ENCODE measurements at regions not wholly inside any gene's neighbourhood (a gene's known extent, or its start where the extent isn't known, plus 50 kb on each side); places are given as distances from the start of the nearest gene placed in this dataset.

GRCh38 chr1:245055752-245056151 is 99.0 kb upstream of the KIF26B start:
- Mint-ChIP-seq H3K9me3 (peaks cover 4% of the 10 kb centered on the region), H3K4me3 (no peak overlapping the region), H3K4me1 (peaks cover 20% of the 10 kb centered on the region), H3K36me3 (peaks cover 13% of the 10 kb centered on the region), H3K27ac (no peak overlapping the region), H3K27me3 (ENCODE audit: low read depth) (no peaks in the 10 kb centered on the region)
- DNase-seq (ENCODE audit: low spot score in 2 of 2, unreplicated experiment in 2 of 2) = no peak
- no peak for TF ChIP-seq CTCF (IDR thresholded peaks at IDR 0.05; ENCODE audit: unreplicated experiment)

GRCh38 chr1:245054507-245055270 is 100.1 kb upstream of the KIF26B start:
- H3K27ac Mint-ChIP-seq = no peak overlapping the region
- peaks cover 10% of the 10 kb centered on the region for H3K4me1 Mint-ChIP-seq
- peaks cover 4% of the 10 kb centered on the region for H3K9me3 Mint-ChIP-seq
- peaks cover 13% of the 10 kb centered on the region for H3K36me3 Mint-ChIP-seq
- no peak for DNase-seq (ENCODE audit: low spot score in 2 of 2, unreplicated experiment in 2 of 2)
- no peak overlapping the region for H3K4me3 Mint-ChIP-seq
- H3K27me3 Mint-ChIP-seq (ENCODE audit: low read depth) = no peaks in the 10 kb centered on the region
- no peak for TF ChIP-seq CTCF (IDR thresholded peaks at IDR 0.05; ENCODE audit: unreplicated experiment)

GRCh38 chr1:245054105-245054504 is 100.7 kb upstream of the KIF26B start:
- H3K36me3 Mint-ChIP-seq = peaks cover 13% of the 10 kb centered on the region
- no peaks in the 10 kb centered on the region for H3K27me3 Mint-ChIP-seq (ENCODE audit: low read depth)
- H3K4me1 Mint-ChIP-seq = peaks cover 10% of the 10 kb centered on the region
- peaks cover 4% of the 10 kb centered on the region for H3K9me3 Mint-ChIP-seq
- H3K4me3 Mint-ChIP-seq = no peak overlapping the region
- DNase-seq (ENCODE audit: low spot score in 2 of 2, unreplicated experiment in 2 of 2) = no peak
- H3K27ac Mint-ChIP-seq = no peak overlapping the region
- TF ChIP-seq CTCF (IDR thresholded peaks at IDR 0.05; ENCODE audit: unreplicated experiment) = no peak

GRCh38 chr1:245052258-245052657 is 102.5 kb upstream of the KIF26B start:
- H3K4me3 Mint-ChIP-seq = no peak overlapping the region
- TF ChIP-seq CTCF (IDR thresholded peaks at IDR 0.05; ENCODE audit: unreplicated experiment) = no peak
- no peak for DNase-seq (ENCODE audit: low spot score in 2 of 2, unreplicated experiment in 2 of 2)
- H3K4me1 Mint-ChIP-seq = peaks cover 10% of the 10 kb centered on the region
- no peak overlapping the region for H3K27ac Mint-ChIP-seq
- peaks cover 13% of the 10 kb centered on the region for H3K36me3 Mint-ChIP-seq
- no peaks in the 10 kb centered on the region for H3K27me3 Mint-ChIP-seq (ENCODE audit: low read depth)
- H3K9me3 Mint-ChIP-seq = peaks cover 4% of the 10 kb centered on the region

GRCh38 chr1:245051349-245052221 is 103.2 kb upstream of the KIF26B start:
- Mint-ChIP-seq H3K4me1 (peaks cover 10% of the 10 kb centered on the region), H3K27ac (no peak overlapping the region), H3K27me3 (ENCODE audit: low read depth) (no peaks in the 10 kb centered on the region), H3K9me3 (peaks cover 4% of the 10 kb centered on the region), H3K36me3 (peaks cover 13% of the 10 kb centered on the region), H3K4me3 (peak overlapping the region; percentile 36)
- no peak for TF ChIP-seq CTCF (IDR thresholded peaks at IDR 0.05; ENCODE audit: unreplicated experiment)
- DNase-seq (ENCODE audit: low spot score in 2 of 2, unreplicated experiment in 2 of 2) = no peak

All from mesothelial cell of epicardium (in vitro differentiated cells).